Activated CD4-positive, CD25-positive, alpha-beta regulatory T cell treated with anti-CD3 and anti-CD28 coated beads, Interleukin-2, amount 50 U/mL, for 24 hours (primary cell): ENCODE measurements at regions not wholly inside any gene's neighbourhood (a gene's known extent, or its start where the extent isn't known, plus 50 kb on each side); places are given as distances from the start of the nearest gene placed in this dataset.

Source experiments
- ATAC-seq, 2 donors: fragments of 150-1000 bp; cut with Tn5 transposase; one replicate each; pipeline ENCODE4 v1.10.0; 2021; ENCODE audit warnings: mild to moderate bottlenecking in 1 of 2, moderate library complexity in 1 of 2

DNA sequence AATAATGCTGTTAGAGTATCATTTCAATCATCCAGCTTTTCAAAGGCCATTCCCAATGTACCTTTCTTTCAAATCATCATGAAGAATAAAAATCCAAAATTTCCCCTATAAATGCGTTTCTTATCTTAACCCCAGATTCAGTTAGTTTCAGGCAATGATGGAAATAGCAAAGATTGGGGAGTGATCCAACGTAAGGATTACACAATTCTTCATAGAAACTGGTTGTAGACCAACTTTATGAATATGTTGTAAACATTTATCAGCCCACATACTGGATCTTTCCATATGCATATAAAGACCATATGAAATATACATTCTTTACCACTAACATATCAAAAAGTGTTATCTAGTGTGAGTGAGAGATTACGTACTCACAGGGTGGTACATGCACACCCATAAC is 92.7 kb downstream of the ZC3H11B start:
- ATAC-seq: no peak

GRCh38 chr1:219518907-219519248 is 94.0 kb downstream of the ZC3H11B start:
- no peak for ATAC-seq

DNA sequence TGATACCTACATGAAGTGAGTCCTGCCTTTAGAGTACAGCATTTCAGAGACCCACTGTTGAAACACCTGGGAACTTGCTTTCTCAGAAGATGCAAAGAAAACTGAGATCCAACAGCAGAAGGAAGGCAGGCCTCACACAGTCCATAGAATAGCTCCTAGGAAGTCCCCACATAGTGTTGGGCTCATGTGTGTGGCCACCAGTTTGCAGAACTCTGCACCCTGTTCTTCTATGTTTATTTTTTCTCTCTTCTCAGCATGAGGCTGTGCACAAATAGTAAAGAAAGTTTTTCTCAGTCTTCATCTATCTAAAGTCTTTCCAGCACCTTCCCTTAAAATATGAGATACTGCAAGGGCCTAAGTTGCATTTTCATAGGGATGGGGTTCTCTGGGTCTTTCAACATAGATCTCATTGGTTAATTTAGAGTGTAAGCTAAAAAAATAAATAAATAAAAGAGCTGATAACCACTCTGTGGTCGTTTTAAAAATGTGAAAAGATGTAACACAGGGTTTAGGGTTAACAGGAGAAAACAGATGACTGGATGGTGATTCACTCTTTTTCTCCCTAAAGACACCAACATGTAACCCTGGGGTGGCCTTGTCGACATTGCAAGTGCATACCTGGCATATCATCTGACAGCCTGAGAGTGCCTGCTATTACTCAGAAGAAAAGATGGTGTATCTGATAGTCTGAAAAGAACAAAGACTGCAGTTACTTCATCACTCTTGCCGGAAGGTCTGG is 94.6 kb downstream of the ZC3H11B start:
- ATAC-seq: peak in 1 of 2 donors; percentile 10

- no peak for ATAC-seq
Observed at GRCh38 chr1:219517031-219517430, 95.9 kb downstream of the ZC3H11B start.

DNA sequence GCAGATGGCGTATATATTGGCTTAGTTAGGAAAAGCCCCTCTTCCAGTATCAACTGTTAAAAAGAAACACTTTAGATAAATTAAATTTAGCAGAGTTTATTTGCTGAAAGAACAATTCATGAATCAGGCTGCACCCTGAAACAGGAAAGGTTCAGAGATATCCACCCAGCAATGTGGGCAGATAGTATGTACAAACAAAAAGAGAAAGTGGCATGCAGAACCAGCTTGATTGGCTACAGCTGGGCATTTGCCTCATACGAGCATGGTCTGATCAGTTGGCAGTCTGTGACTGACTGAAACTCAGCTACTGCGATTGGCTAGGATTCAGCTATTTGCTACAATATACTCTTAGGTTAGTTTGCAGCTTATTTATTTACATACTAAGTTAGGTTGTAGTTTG is 98.2 kb downstream of the ZC3H11B start:
- ATAC-seq: no peak

GRCh38 chr1:219507437-219507836 is 105.5 kb downstream of the ZC3H11B start:
- ATAC-seq: no peak

GRCh38 chr1:219506936-219507335 is 106.0 kb downstream of the ZC3H11B start:
- ATAC-seq: no peak

DNA sequence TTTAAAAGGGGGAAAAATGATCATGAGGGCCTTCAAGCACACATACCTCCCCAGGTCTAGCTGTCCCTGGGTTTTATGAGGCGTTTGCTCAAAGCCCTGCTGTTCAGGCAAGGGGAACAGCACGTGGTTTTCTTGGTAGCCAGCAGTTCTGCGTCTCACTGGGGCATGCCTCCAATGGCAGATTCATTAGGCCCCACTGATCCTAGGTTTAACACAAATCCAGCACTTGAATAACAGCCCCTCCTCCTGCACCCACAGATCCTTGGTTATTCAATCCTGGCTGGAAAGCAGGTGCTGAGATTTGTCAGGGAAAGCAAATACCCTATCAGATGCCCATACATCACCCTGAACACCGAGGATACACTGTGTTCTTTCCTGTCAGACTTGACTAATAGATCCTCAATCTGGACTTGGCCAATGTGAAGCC is 106.4 kb downstream of the ZC3H11B start:
- no peak for ATAC-seq

DNA sequence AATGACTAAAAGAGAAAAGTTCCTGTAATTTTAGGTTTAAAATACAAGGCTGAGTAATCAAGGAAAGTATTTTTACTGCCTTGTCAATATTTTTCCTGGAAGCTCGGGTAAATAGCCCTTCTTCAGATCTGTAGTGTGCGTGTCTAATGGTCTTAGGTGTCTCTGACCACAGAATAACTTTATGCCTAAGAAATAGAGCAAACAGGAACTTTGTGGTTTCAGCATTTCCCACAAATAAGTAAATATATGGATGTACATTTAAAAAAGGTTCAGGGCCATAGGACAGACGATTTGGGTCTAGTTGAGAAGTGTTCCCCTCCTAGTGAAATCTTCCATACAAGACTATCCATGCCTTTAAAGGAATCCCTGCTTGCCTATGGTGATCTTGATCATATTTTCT is 107.0 kb downstream of the ZC3H11B start:
- no peak for ATAC-seq

- ATAC-seq: no peak
Observed at GRCh38 chr1:219503604-219504003, 109.3 kb downstream of the ZC3H11B start.

GRCh38 chr1:219500327-219500897 is 112.5 kb downstream of the ZC3H11B start:
- ATAC-seq: no peak

GRCh38 chr1:219498666-219499065 is 114.2 kb downstream of the ZC3H11B start:
- no peak for ATAC-seq

- no peak for ATAC-seq
Observed at GRCh38 chr1:219495737-219496408, 117.0 kb downstream of the ZC3H11B start.

GRCh38 chr1:219492717-219493116 is 120.2 kb downstream of the ZC3H11B start:
- no peak for ATAC-seq

- no peak for ATAC-seq
Observed at GRCh38 chr1:219490566-219490965, 122.3 kb downstream of the ZC3H11B start.

- no peak for ATAC-seq
Observed at GRCh38 chr1:219489636-219490035, 123.3 kb downstream of the ZC3H11B start.

- no peak for ATAC-seq
Observed at GRCh38 chr1:219488275-219488674, 124.6 kb downstream of the ZC3H11B start.

GRCh38 chr1:219483530-219483929 is 129.4 kb downstream of the ZC3H11B start:
- no peak for ATAC-seq

DNA sequence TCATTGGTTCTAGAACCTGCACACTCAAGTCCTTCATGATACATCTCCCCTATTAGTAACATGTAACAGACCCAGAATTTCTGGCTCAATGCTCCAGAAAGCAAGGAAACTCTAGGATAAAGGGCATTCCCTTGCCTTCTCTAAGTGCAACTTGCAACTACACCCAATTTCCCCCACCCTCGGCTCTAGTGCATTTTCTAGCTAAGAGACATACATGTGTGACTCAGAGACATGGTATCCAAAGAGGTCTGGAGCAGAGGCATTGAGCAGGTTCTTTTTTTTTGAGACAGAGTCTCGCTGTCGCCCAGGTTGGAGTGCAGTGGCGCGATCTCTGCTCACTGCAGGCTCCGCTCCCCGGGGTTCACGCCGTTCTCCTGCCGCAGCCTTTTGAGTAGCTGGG is 132.9 kb downstream of the ZC3H11B start:
- ATAC-seq: no peak

GRCh38 chr1:219478811-219479210 is 134.1 kb downstream of the ZC3H11B start:
- ATAC-seq: no peak

DNA sequence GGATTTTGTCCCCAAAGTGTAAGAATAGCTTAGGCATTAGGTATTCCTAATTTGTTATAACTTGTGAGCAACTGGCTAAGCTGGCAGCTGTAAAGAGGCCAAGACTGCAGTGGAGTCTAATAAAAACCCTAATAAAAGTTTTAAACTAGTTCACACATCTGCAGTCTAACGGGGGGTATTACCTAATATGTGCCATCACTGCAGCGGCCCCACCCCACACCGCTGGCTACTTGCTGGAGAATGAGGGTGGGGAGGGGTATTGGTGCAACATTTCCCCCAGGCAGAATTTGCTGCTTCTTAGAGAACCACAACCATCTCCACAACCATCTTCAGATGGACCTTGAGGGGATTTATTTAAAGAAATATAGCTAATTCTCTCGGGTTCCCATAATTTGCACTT is 135.0 kb downstream of the ZC3H11B start:
- ATAC-seq: no peak

- no peak for ATAC-seq
Observed at GRCh38 chr1:219476716-219477115, 136.2 kb downstream of the ZC3H11B start.

- ATAC-seq: no peak
Observed at GRCh38 chr1:219476116-219476515, 136.8 kb downstream of the ZC3H11B start.

GRCh38 chr1:219472596-219472995 is 140.3 kb downstream of the ZC3H11B start:
- ATAC-seq: no peak
